PC-9 (cell line): ENCODE measurements at regions not wholly inside any gene's neighbourhood (a gene's known extent, or its start where the extent isn't known, plus 50 kb on each side); places are given as distances from the start of the nearest gene placed in this dataset.

ENCODE experiments used
- BruUV-seq: library from RNA; stranded (reverse); fragments of 400-500 nt; replicated peaks from 2 replicates; lab custom pipeline; 2021; lab: Mats Ljungman, UMichigan
- CTCF ChIA-PET: fragments of 300-600 bp; sonication (Branson Sonifier 250); formaldehyde crosslinking; loops from one replicate; lab custom pipeline; 2022; ENCODE audit warnings: antibody characterized with exemption; lab: Charles Lee
- POLR2A ChIA-PET: fragments of 300-600 bp; sonication (Branson Sonifier 250); formaldehyde crosslinking; loops from one replicate; lab custom pipeline; 2022; ENCODE audit warnings: antibody characterized with exemption; ENCODE audit not compliant: unreplicated experiment; lab: Charles Lee
- DNase-seq, 2 experiments: peaks; one replicate each; pipeline versions ENCODE4 v3.0.0 to v3.0.0-alpha.2; 2015 to 2022; ENCODE audit warnings: mixed read lengths in 1 of 2
- H2AFZ ChIP-seq: fragments of 200-600 bp; sonication (generic); 2 replicates; pipeline ENCODE4 v1.8.1; 2017; ENCODE audit warnings: antibody characterized with exemption
- H3F3A ChIP-seq: fragments of 200-600 bp; sonication (generic); 2 replicates; pipeline ENCODE4 v1.8.1; 2017; ENCODE audit warnings: antibody characterized with exemption, mild to moderate bottlenecking, low read depth; ENCODE audit not compliant: insufficient read depth
- H3K27ac ChIP-seq: fragments of 200-600 bp; sonication (generic); 2 replicates; pipeline ENCODE4 v1.6.1; 2016; ENCODE audit warnings: mixed run types
- H3K27me3 ChIP-seq: fragments of 200-600 bp; sonication (generic); 2 replicates; pipeline ENCODE4 v1.6.1; 2016; ENCODE audit warnings: low read depth, mixed run types; ENCODE audit not compliant: insufficient read depth
- H3K36me3 ChIP-seq: fragments of 200-600 bp; sonication (generic); 2 replicates; pipeline ENCODE4 v1.6.1; 2016; ENCODE audit warnings: low read depth, mixed run types
- H3K4me1 ChIP-seq: fragments of 200-600 bp; sonication (generic); replicated peaks from 2 replicates; pipeline ENCODE4 v1.6.1; 2016; ENCODE audit warnings: mixed run types; ENCODE audit not compliant: insufficient read depth
- H3K4me2 ChIP-seq: fragments of 200-600 bp; sonication (generic); 2 replicates; pipeline ENCODE4 v1.6.1; 2017; ENCODE audit warnings: mixed run types
- H3K4me3 ChIP-seq: fragments of 200-600 bp; sonication (generic); 2 replicates; pipeline ENCODE4 v1.6.1; 2016; ENCODE audit warnings: mixed run types
- H3K79me2 ChIP-seq: fragments of 200-600 bp; sonication (generic); 2 replicates; pipeline ENCODE4 v1.6.1; 2017; ENCODE audit warnings: low read depth, mixed run types
- H3K9me2 ChIP-seq: fragments of 200-600 bp; sonication (generic); 2 replicates; pipeline ENCODE4 v1.8.1; 2017; ENCODE audit warnings: mild to moderate bottlenecking; ENCODE audit not compliant: insufficient read depth
- H3K9me3 ChIP-seq: fragments of 200-600 bp; sonication (generic); 2 replicates; pipeline ENCODE4 v1.8.1; 2016; ENCODE audit warnings: low read depth; ENCODE audit not compliant: insufficient read depth
- H4K20me1 ChIP-seq: fragments of 200-600 bp; sonication (generic); 2 replicates; pipeline ENCODE4 v1.8.1; 2017; ENCODE audit not compliant: insufficient read depth
- CTCF ChIP-seq: fragments of 200-600 bp; sonication (generic); conservative IDR thresholded peaks from 2 replicates; pipeline ENCODE4 v1.6.1; 2017; ENCODE audit warnings: mixed run types, antibody characterized with exemption, mild to moderate bottlenecking, moderate library complexity
- EZH2 ChIP-seq: fragments of 200-600 bp; sonication (generic); IDR thresholded peaks from 2 replicates; pipeline ENCODE4 v1.8.0; 2017; ENCODE audit warnings: antibody characterized with exemption, low read depth
- intact Hi-C: fragments of 100-400 bp; cut with micrococcal nuclease; formaldehyde crosslinking; loops from one replicate; pipeline ENCODE4 v1.10.0; 2022; ENCODE audit not compliant: unreplicated experiment

DNA sequence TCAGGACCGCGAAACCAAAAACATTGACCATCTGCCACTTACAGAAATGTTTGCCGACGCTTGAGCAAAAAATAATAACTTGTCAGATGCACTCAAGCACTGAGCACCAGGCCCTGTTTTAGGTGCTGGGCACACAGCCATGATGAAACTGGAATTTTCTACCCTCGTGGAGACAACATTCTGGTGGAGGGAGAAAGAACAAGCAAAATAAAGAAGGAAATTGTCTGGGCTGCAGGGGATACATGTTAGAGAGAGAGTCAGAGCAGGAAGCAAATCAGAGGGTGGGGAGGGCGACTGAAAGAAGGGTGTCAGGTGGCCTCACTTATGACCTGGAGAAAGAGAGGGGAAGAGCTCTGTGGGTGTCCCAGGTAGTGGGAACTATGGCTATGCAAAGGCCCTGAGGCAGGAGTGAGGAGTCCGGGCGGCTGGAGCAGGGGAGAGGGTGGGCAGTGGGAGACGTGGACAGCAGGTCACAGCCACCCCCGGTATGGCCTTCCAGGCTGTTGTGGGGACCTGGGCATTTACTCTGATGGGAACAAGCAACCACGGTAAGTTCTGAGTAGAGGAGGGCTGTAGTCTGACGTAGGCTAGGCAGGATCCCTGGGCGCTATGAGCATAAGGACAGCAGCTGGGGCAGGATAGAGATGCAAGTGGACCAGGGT, 78.8 kb downstream of the MYEOV start:
- Histone ChIP-seq H3K4me1 (peaks cover 15% of the 10 kb centered on the region), H3K79me2 (0 out of 2 replicates have a peak, but pooled peaks cover 20% of the 10 kb centered on the region), H4K20me1 (peaks cover 4% of the 10 kb centered on the region), H3K4me3 (no peak overlapping the region), H3K9me3 (no peaks in the 10 kb centered on the region), H3K36me3 (peaks cover 42% of the 10 kb centered on the region), H3F3A (peaks cover 87% of the 10 kb centered on the region), H2AFZ (no peak overlapping the region), H3K4me2 (no peak overlapping the region), H3K9me2 (no peaks in the 10 kb centered on the region), H3K27ac (no peak overlapping the region), H3K27me3 (no peaks in the 10 kb centered on the region)
- ChIA-PET POLR2A (no interaction called here), CTCF (no interaction called here)
- no peak for DNase-seq
- TF ChIP-seq CTCF (no peak), EZH2 (no peak)
- intact Hi-C loops: no loop called here
- BruUV-seq: no TSS peak

- H2AFZ ChIP-seq: no peak overlapping the region
- no peak for DNase-seq
- H3F3A ChIP-seq: peaks cover 87% of the 10 kb centered on the region
- no peak overlapping the region for H3K4me3 ChIP-seq
- peaks cover 10% of the 10 kb centered on the region for H3K4me1 ChIP-seq
- H3K79me2 ChIP-seq: 0 out of 2 replicates have a peak, but pooled peaks cover 20% of the 10 kb centered on the region
- H3K9me2 ChIP-seq: no peaks in the 10 kb centered on the region
- no TSS peak for BruUV-seq
- CTCF ChIA-PET: no interaction called here
- peaks cover 43% of the 10 kb centered on the region for H3K36me3 ChIP-seq
- H3K9me3 ChIP-seq: no peaks in the 10 kb centered on the region
- intact Hi-C loops: no loop called here
- no peaks in the 10 kb centered on the region for H3K27me3 ChIP-seq
- POLR2A ChIA-PET: no interaction called here
- H3K4me2 ChIP-seq: no peak overlapping the region
- H3K27ac ChIP-seq: no peak overlapping the region
- H4K20me1 ChIP-seq: peaks cover 4% of the 10 kb centered on the region
- TF ChIP-seq CTCF: no peak
- no peak for TF ChIP-seq EZH2
Observed at GRCh38 chr11:69373251-69373635, 79.3 kb downstream of the MYEOV start.

DNA sequence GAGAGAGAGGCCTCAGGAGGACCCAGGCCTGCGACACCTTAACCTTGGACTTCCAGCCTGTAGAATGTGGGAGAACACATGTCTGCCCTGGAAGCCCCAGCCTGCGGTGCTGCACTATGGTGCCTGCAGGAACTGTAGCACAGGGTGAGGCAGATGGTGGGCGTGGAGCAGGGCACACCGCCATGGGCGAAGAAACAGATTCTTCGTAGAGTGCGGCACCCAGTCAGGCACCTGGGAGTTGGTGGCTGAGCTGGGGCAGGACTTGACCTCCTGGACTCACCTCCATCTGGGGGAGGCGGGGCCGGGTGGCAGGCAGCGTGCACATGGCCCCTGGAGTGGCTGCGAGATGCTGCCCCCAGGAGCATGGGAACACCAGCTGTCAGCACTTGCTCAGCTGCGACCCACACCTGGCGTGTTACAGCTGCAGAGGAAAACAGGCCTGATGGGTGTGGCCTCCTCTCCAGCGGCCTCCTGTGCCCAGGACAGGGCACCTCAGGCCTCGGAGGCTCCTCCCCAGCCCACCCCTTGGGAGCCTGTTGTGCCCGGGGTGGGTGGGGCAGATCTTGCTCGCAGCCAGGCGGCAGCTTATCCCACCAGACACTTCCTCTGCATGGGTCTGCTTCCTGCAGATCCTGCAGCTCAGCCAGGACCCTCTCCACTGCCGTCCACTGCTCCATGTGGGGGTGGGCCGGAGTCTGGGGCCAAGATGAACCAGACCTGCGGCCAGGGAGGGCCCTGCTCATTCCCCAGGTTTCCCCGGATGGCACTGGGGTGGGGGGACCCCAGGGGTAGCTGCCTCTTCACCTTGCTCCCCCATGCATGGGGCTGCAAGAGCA, 80.4 kb downstream of the MYEOV start:
- peaks cover 36% of the 10 kb centered on the region for H3K36me3 ChIP-seq
- H3F3A ChIP-seq: peaks cover 89% of the 10 kb centered on the region
- 0 out of 2 replicates have a peak, but pooled peaks cover 12% of the 10 kb centered on the region for H3K79me2 ChIP-seq
- intact Hi-C loops: no loop called here
- no peaks in the 10 kb centered on the region for H3K4me1 ChIP-seq
- H4K20me1 ChIP-seq: peaks cover under 1% of the 10 kb centered on the region
- no peak overlapping the region for H3K4me2 ChIP-seq
- H3K9me2 ChIP-seq: no peaks in the 10 kb centered on the region
- ChIA-PET CTCF (no interaction called here), POLR2A (interaction anchor here (0.6 kb wide), 1 partner anchor 79 kb away, joined by 4 read pairs; no protein-coding TSS in a partner anchor)
- H3K9me3 ChIP-seq: no peaks in the 10 kb centered on the region
- no peak for TF ChIP-seq CTCF
- no peak for TF ChIP-seq EZH2
- no peak overlapping the region for H3K27ac ChIP-seq
- no peak overlapping the region for H2AFZ ChIP-seq
- no peak overlapping the region for H3K4me3 ChIP-seq
- H3K27me3 ChIP-seq: no peaks in the 10 kb centered on the region
- no peak for DNase-seq
- BruUV-seq: no TSS peak
